ENCODE measurements at regions not wholly inside any gene's neighbourhood (a gene's known extent, or its start where the extent isn't known, plus 50 kb on each side); places are given as distances from the start of the nearest gene placed in this dataset.

DNA sequence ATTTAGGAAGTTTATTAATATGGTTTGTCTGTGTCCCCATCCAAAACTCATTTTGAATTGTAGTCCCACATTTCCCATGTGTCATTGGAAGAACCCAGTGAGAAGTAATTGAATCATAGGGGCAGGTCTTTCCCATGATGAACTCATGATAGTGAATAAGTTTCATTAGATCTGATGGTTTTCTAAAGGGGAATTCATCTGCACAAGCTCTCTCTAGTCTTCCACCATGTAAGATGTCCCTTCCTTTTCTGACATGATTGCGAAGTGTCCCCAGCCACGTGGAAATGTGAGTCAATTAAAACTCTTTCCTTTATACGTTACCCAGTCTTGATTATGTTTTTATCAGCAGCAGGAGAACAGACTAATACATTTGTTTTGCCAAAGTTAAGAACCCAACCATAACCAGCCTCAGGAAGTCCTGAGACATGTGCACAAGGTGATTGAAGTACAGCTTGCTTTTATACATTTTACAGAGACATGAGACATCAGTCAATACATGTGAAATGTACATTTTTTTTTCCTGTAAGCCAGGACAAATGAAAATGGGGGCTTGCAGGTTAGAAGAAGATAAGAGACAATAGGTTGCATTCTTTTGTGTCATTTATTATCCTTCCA lies 1136.7 kb downstream of the TMEM121 start:
- TF ChIP-seq, protein P1, sequence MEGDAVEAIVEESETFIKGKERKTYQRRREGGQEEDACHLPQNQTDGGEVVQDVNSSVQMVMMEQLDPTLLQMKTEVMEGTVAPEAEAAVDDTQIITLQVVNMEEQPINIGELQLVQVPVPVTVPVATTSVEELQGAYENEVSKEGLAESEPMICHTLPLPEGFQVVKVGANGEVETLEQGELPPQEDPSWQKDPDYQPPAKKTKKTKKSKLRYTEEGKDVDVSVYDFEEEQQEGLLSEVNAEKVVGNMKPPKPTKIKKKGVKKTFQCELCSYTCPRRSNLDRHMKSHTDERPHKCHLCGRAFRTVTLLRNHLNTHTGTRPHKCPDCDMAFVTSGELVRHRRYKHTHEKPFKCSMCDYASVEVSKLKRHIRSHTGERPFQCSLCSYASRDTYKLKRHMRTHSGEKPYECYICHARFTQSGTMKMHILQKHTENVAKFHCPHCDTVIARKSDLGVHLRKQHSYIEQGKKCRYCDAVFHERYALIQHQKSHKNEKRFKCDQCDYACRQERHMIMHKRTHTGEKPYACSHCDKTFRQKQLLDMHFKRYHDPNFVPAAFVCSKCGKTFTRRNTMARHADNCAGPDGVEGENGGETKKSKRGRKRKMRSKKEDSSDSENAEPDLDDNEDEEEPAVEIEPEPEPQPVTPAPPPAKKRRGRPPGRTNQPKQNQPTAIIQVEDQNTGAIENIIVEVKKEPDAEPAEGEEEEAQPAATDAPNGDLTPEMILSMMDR (conservative IDR thresholded peaks at IDR 0.05; ENCODE audit: low read depth, low read length): no peak
- no peak for TF ChIP-seq EZH2 (IDR thresholded peaks at IDR 0.05; ENCODE audit: borderline replicate concordance, low read depth, low read length, poor library complexity, severe bottlenecking)
